ENCODE measurements at regions not wholly inside any gene's neighbourhood (a gene's known extent, or its start where the extent isn't known, plus 50 kb on each side); places are given as distances from the start of the nearest gene placed in this dataset.

DNA sequence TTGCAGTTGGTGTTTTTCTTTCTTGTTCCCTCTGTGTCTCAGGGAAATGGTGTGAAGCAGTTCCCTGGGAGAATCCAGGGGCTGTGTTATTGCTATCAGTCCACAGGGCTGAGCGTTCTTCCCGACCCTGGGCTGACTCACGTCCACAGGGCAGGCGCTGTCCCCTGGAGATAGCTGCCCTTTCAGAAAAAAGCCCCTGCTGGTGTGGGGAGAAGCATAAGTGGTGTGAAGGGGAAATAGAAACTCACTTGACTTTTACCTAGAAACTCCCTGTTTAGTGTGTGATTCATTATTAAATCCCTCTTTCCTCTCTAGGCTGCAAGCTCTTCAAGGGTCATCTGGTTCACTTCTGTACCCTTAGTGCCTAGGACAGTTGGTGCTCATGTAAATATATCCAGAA, 63.3 kb upstream of the SMNDC1 start:
- TF ChIP-seq EP300 (IDR thresholded peaks at IDR 0.05) (no peak), POLR2AphosphoS5 (IDR thresholded peaks at IDR 0.05) (no peak), POLR2A (IDR thresholded peaks at IDR 0.05) (no peak)
- TF ChIP-seq, protein P1, sequence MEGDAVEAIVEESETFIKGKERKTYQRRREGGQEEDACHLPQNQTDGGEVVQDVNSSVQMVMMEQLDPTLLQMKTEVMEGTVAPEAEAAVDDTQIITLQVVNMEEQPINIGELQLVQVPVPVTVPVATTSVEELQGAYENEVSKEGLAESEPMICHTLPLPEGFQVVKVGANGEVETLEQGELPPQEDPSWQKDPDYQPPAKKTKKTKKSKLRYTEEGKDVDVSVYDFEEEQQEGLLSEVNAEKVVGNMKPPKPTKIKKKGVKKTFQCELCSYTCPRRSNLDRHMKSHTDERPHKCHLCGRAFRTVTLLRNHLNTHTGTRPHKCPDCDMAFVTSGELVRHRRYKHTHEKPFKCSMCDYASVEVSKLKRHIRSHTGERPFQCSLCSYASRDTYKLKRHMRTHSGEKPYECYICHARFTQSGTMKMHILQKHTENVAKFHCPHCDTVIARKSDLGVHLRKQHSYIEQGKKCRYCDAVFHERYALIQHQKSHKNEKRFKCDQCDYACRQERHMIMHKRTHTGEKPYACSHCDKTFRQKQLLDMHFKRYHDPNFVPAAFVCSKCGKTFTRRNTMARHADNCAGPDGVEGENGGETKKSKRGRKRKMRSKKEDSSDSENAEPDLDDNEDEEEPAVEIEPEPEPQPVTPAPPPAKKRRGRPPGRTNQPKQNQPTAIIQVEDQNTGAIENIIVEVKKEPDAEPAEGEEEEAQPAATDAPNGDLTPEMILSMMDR (IDR thresholded peaks at IDR 0.05), result no peak
- H3K4me3 ChIP-seq, result no peak overlapping the region

GRCh38 chr10:110368556-110368955, 63.8 kb upstream of the SMNDC1 start:
- 44 to 100% methylated on average over 1 to 3 of the region's 3 CpGs for WGBS, 2 donors (ENCODE audit: low coverage in 1 of 2)
- Histone ChIP-seq H3K4me1 (no peaks in the 10 kb centered on the region), H3K27ac (no peak overlapping the region), H3K9me3 (no peaks in the 10 kb centered on the region), H3K4me3 (no peak overlapping the region), H3K36me3 (no peaks in the 10 kb centered on the region), H3K27me3 (no peaks in the 10 kb centered on the region)
- TF ChIP-seq, protein P1 (IDR thresholded peaks at IDR 0.05), result no peak
- TF ChIP-seq POLR2A (IDR thresholded peaks at IDR 0.05), result no peak
- no peak for TF ChIP-seq EP300 (IDR thresholded peaks at IDR 0.05)
- TF ChIP-seq POLR2AphosphoS5 (IDR thresholded peaks at IDR 0.05), result no peak
- ATAC-seq, result no peak

More for the DNA sequence above, 63.3 kb upstream of the SMNDC1 start:
- Histone ChIP-seq H3K27me3 (no peaks in the 10 kb centered on the region), H3K27ac (no peak overlapping the region), H3K4me1 (no peaks in the 10 kb centered on the region), H3K9me3 (no peaks in the 10 kb centered on the region), H3K36me3 (no peaks in the 10 kb centered on the region)
- whole genome bisulfite sequencing, 2 donors (ENCODE audit: low coverage in 1 of 2), result 40% methylated on average over 3 of the region's 4 CpGs; no CpG with 5 or more reads in 1 of the 2 donors
- no peak for ATAC-seq

GRCh38 chr10:110370006-110370405, 65.3 kb upstream of the SMNDC1 start:
- H3K4me3 ChIP-seq, result no peak overlapping the region
- WGBS, 2 donors (ENCODE audit: low coverage in 1 of 2), result 93 to 100% methylated on average over 2 to 3 of the region's 4 CpGs
- no peaks in the 10 kb centered on the region for H3K4me1 ChIP-seq
- TF ChIP-seq POLR2A (IDR thresholded peaks at IDR 0.05) (no peak), EP300 (IDR thresholded peaks at IDR 0.05) (no peak), POLR2AphosphoS5 (IDR thresholded peaks at IDR 0.05) (no peak)
- TF ChIP-seq, protein P1 (IDR thresholded peaks at IDR 0.05), result no peak
- no peak overlapping the region for H3K27ac ChIP-seq
- H3K9me3 ChIP-seq, result no peaks in the 10 kb centered on the region
- no peaks in the 10 kb centered on the region for H3K27me3 ChIP-seq
- no peak for ATAC-seq
- H3K36me3 ChIP-seq, result no peaks in the 10 kb centered on the region

GRCh38 chr10:110372656-110373055, 67.9 kb upstream of the SMNDC1 start:
- no peak for ATAC-seq
- no peaks in the 10 kb centered on the region for H3K9me3 ChIP-seq
- no peak overlapping the region for H3K4me3 ChIP-seq
- WGBS, 2 donors (ENCODE audit: low coverage in 1 of 2), result 60 to 91% methylated on average over 1 of the region's 1 CpG
- H3K36me3 ChIP-seq, result no peaks in the 10 kb centered on the region
- H3K4me1 ChIP-seq, result no peaks in the 10 kb centered on the region
- no peak for TF ChIP-seq EP300 (IDR thresholded peaks at IDR 0.05)
- no peak for TF ChIP-seq POLR2A (IDR thresholded peaks at IDR 0.05)
- TF ChIP-seq, protein P1 (IDR thresholded peaks at IDR 0.05), result no peak
- TF ChIP-seq POLR2AphosphoS5 (IDR thresholded peaks at IDR 0.05), result no peak
- no peak overlapping the region for H3K27ac ChIP-seq
- H3K27me3 ChIP-seq, result no peaks in the 10 kb centered on the region

GRCh38 chr10:110373059-110373458, 68.3 kb upstream of the SMNDC1 start:
- TF ChIP-seq POLR2A (IDR thresholded peaks at IDR 0.05) (no peak), POLR2AphosphoS5 (IDR thresholded peaks at IDR 0.05) (no peak), EP300 (IDR thresholded peaks at IDR 0.05) (no peak)
- TF ChIP-seq, protein P1 (IDR thresholded peaks at IDR 0.05), result no peak
- Histone ChIP-seq H3K27ac (no peak overlapping the region), H3K36me3 (no peaks in the 10 kb centered on the region), H3K9me3 (no peaks in the 10 kb centered on the region), H3K4me1 (no peaks in the 10 kb centered on the region), H3K4me3 (no peak overlapping the region), H3K27me3 (no peaks in the 10 kb centered on the region)
- WGBS, 2 donors (ENCODE audit: low coverage in 1 of 2), result 84 to 93% methylated on average over 3 to 6 of the region's 6 CpGs
- no peak for ATAC-seq

Data from gastroesophageal sphincter (tissue), 4 donors.